ENCODE measurements at regions not wholly inside any gene's neighbourhood (a gene's known extent, or its start where the extent isn't known, plus 50 kb on each side); places are given as distances from the start of the nearest gene placed in this dataset.

GRCh38 chr2:121833358-121833723, 77.9 kb downstream of the TSN start:
- TF ChIP-seq CTCF (IDR thresholded peaks at IDR 0.05): no peak
- no peak for DNase-seq (ENCODE audit: extremely low spot score, unreplicated experiment)
- Mint-ChIP-seq H3K4me3 (ENCODE audit: unreplicated experiment) (no peak overlapping the region), H3K27me3 (ENCODE audit: unreplicated experiment) (peaks cover 29% of the 10 kb centered on the region), H3K4me1 (ENCODE audit: unreplicated experiment) (no peaks in the 10 kb centered on the region), H3K36me3 (ENCODE audit: unreplicated experiment) (no peaks in the 10 kb centered on the region), H3K27ac (ENCODE audit: unreplicated experiment) (no peak overlapping the region), H3K9me3 (ENCODE audit: unreplicated experiment) (no peaks in the 10 kb centered on the region)

- TF ChIP-seq CTCF (IDR thresholded peaks at IDR 0.05): no peak
- no peaks in the 10 kb centered on the region for H3K9me3 Mint-ChIP-seq (ENCODE audit: unreplicated experiment)
- no peaks in the 10 kb centered on the region for H3K36me3 Mint-ChIP-seq (ENCODE audit: unreplicated experiment)
- H3K4me1 Mint-ChIP-seq (ENCODE audit: unreplicated experiment): no peaks in the 10 kb centered on the region
- DNase-seq (ENCODE audit: extremely low spot score, unreplicated experiment): no peak
- no peak overlapping the region for H3K27ac Mint-ChIP-seq (ENCODE audit: unreplicated experiment)
- no peak overlapping the region for H3K4me3 Mint-ChIP-seq (ENCODE audit: unreplicated experiment)
- H3K27me3 Mint-ChIP-seq (ENCODE audit: unreplicated experiment): peaks cover 23% of the 10 kb centered on the region
Observed at GRCh38 chr2:121836611-121837010, 81.2 kb downstream of the TSN start.

GRCh38 chr2:121837591-121837990, 82.1 kb downstream of the TSN start:
- Mint-ChIP-seq H3K36me3 (ENCODE audit: unreplicated experiment) (no peaks in the 10 kb centered on the region), H3K27me3 (ENCODE audit: unreplicated experiment) (peaks cover 22% of the 10 kb centered on the region), H3K4me3 (ENCODE audit: unreplicated experiment) (no peak overlapping the region), H3K4me1 (ENCODE audit: unreplicated experiment) (no peaks in the 10 kb centered on the region), H3K9me3 (ENCODE audit: unreplicated experiment) (no peaks in the 10 kb centered on the region), H3K27ac (ENCODE audit: unreplicated experiment) (no peak overlapping the region)
- no peak for TF ChIP-seq CTCF (IDR thresholded peaks at IDR 0.05)
- no peak for DNase-seq (ENCODE audit: extremely low spot score, unreplicated experiment)

GRCh38 chr2:121838551-121838950, 83.1 kb downstream of the TSN start:
- no peaks in the 10 kb centered on the region for H3K9me3 Mint-ChIP-seq (ENCODE audit: unreplicated experiment)
- H3K4me3 Mint-ChIP-seq (ENCODE audit: unreplicated experiment): no peak overlapping the region
- no peak overlapping the region for H3K27ac Mint-ChIP-seq (ENCODE audit: unreplicated experiment)
- TF ChIP-seq CTCF (IDR thresholded peaks at IDR 0.05): no peak
- H3K4me1 Mint-ChIP-seq (ENCODE audit: unreplicated experiment): no peaks in the 10 kb centered on the region
- H3K27me3 Mint-ChIP-seq (ENCODE audit: unreplicated experiment): peaks cover 26% of the 10 kb centered on the region
- H3K36me3 Mint-ChIP-seq (ENCODE audit: unreplicated experiment): no peaks in the 10 kb centered on the region
- no peak for DNase-seq (ENCODE audit: extremely low spot score, unreplicated experiment)

GRCh38 chr2:121839584-121839983, 84.1 kb downstream of the TSN start:
- Mint-ChIP-seq H3K4me3 (ENCODE audit: unreplicated experiment) (no peak overlapping the region), H3K36me3 (ENCODE audit: unreplicated experiment) (no peaks in the 10 kb centered on the region), H3K9me3 (ENCODE audit: unreplicated experiment) (no peaks in the 10 kb centered on the region), H3K27ac (ENCODE audit: unreplicated experiment) (no peak overlapping the region), H3K4me1 (ENCODE audit: unreplicated experiment) (no peaks in the 10 kb centered on the region), H3K27me3 (ENCODE audit: unreplicated experiment) (peaks cover 24% of the 10 kb centered on the region)
- TF ChIP-seq CTCF (IDR thresholded peaks at IDR 0.05): no peak
- no peak for DNase-seq (ENCODE audit: extremely low spot score, unreplicated experiment)

Measured in osteocyte (in vitro differentiated cells).